ENCODE measurements at regions not wholly inside any gene's neighbourhood (a gene's known extent, or its start where the extent isn't known, plus 50 kb on each side); places are given as distances from the start of the nearest gene placed in this dataset.

DNA sequence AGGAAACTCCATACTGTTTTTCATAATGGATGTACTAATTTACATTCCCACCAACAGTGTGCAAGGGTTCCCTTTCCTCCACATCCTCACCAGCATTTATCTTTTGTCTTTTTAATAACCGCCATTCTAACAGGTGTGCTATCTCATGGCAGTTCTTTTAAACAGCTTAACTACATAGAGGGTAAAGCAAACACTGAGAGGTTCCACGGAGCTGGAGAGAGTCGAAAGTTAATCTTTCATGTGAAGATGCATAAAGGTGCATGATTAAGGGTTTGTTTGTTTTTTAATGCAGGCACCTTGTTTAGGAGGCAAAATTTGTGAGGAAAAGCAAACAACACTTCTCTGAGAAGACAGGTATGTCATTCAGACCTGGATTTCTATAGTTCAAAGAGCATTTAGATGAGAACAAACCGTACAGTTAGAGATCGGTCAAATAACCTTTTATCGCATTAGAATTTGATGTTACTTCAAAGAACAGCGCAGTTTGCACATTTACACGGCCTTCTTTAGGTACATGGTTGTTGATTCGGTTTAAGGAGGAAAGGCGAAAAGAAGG is 193.9 kb downstream of the RBM26 start:
- Histone ChIP-seq H3K27ac (no peak overlapping the region), H3K4me3 (no peak overlapping the region), H3K9me3 (no peaks in the 10 kb centered on the region), H3K27me3 (ENCODE audit: insufficient read depth in 3 of 3, low read length in 2 of 3) (no peaks in the 10 kb centered on the region), H3K4me1 (no peaks in the 10 kb centered on the region), H3K36me3 (ENCODE audit: insufficient read depth in 1 of 2, low read depth in 1 of 2) (no peaks in the 10 kb centered on the region)
- ATAC-seq (no peak), DNase-seq (no peak)
- intact Hi-C loops (cut with DNase I) = no loop called here
- no peak for TF ChIP-seq CTCF (IDR thresholded peaks at IDR 0.05)
- WGBS, 3 donors = 82 to 86% (median 85%) methylated on average over 10 of the region's 10 CpGs

GRCh38 chr13:79211377-79211776 is 194.7 kb downstream of the RBM26 start:
- Histone ChIP-seq H3K4me3 (no peak overlapping the region), H3K36me3 (ENCODE audit: insufficient read depth in 1 of 2, low read depth in 1 of 2) (no peaks in the 10 kb centered on the region), H3K9me3 (no peaks in the 10 kb centered on the region), H3K27ac (no peak overlapping the region), H3K4me1 (no peaks in the 10 kb centered on the region), H3K27me3 (ENCODE audit: insufficient read depth in 3 of 3, low read length in 2 of 3) (no peaks in the 10 kb centered on the region)
- WGBS, 3 donors = 83 to 92% (median 86%) methylated on average over 1 of the region's 1 CpG
- intact Hi-C loops (cut with DNase I) = no loop called here
- no peak for DNase-seq
- TF ChIP-seq CTCF (IDR thresholded peaks at IDR 0.05) = no peak
- no peak for ATAC-seq

- intact Hi-C loops (cut with DNase I) = no loop called here
- H3K9me3 ChIP-seq = no peaks in the 10 kb centered on the region
- no peak overlapping the region for H3K27ac ChIP-seq
- no peaks in the 10 kb centered on the region for H3K4me1 ChIP-seq
- DNase-seq = no peak
- no peaks in the 10 kb centered on the region for H3K36me3 ChIP-seq (ENCODE audit: insufficient read depth in 1 of 2, low read depth in 1 of 2)
- 52 to 64% (median 58%) methylated on average over 2 of the region's 2 CpGs for WGBS, 3 donors
- H3K27me3 ChIP-seq (ENCODE audit: insufficient read depth in 3 of 3, low read length in 2 of 3) = no peaks in the 10 kb centered on the region
- no peak overlapping the region for H3K4me3 ChIP-seq
- no peak for TF ChIP-seq CTCF (IDR thresholded peaks at IDR 0.05)
- no peak for ATAC-seq
Measured at GRCh38 chr13:79197933-79198332, 208.1 kb downstream of the RBM26 start.

DNA sequence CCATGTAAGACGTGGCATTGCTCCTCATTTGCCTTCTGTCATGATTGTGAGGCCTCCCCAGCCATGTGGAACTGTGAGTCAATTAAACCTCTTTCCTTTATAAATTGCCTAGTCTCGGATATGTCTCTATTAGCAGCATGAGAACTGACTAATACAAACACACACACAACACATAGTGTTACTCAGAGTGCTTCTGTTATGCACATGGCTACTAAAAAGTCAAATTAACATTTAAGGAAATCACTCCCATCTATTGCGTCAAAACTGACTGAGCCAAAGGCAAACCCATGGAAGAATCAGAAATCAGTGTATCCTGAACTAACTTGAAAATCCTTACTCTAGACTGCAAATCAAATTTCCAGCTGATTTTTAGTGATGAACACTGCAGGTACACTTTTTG is 209.2 kb downstream of the RBM26 start:
- Histone ChIP-seq H3K9me3 (no peaks in the 10 kb centered on the region), H3K27me3 (ENCODE audit: insufficient read depth in 3 of 3, low read length in 2 of 3) (no peaks in the 10 kb centered on the region), H3K4me3 (no peak overlapping the region), H3K36me3 (ENCODE audit: insufficient read depth in 1 of 2, low read depth in 1 of 2) (no peaks in the 10 kb centered on the region), H3K27ac (no peak overlapping the region), H3K4me1 (no peaks in the 10 kb centered on the region)
- ATAC-seq (no peak), DNase-seq (no peak)
- intact Hi-C loops (cut with DNase I) = no loop called here
- WGBS, 3 donors = 76 to 85% (median 81%) methylated on average over 3 of the region's 3 CpGs
- TF ChIP-seq CTCF (IDR thresholded peaks at IDR 0.05) = no peak

DNA sequence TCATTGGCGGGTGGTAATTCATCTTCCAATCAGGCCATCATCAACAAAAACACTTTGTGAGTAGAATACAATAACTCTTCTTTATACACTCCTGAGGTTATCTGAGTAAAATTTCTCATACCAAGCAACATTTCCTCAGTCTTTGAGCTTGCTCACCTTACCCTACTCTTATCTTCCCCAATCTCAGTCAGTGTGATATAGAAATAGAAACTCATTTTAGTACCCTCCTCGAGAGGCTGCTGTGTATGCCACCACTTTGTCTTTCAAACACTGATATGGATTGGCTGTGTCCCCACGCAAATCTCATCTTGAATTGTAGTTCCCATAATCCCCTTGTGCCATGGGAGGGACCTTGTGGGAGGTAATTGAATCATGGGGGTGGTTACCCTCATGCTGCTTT is 209.7 kb downstream of the RBM26 start:
- WGBS, 3 donors = 87% methylated on average over 3 of the region's 3 CpGs

More for the DNA sequence above, 209.7 kb downstream of the RBM26 start:
- Histone ChIP-seq H3K27me3 (ENCODE audit: insufficient read depth in 3 of 3, low read length in 2 of 3) (no peaks in the 10 kb centered on the region), H3K9me3 (no peaks in the 10 kb centered on the region), H3K27ac (no peak overlapping the region), H3K4me1 (no peaks in the 10 kb centered on the region), H3K36me3 (ENCODE audit: insufficient read depth in 1 of 2, low read depth in 1 of 2) (no peaks in the 10 kb centered on the region), H3K4me3 (no peak overlapping the region)
- no peak for TF ChIP-seq CTCF (IDR thresholded peaks at IDR 0.05)
- ATAC-seq = no peak
- no peak for DNase-seq
- intact Hi-C loops (cut with DNase I) = no loop called here
